SW 1271 (cell line): ENCODE measurements at regions not wholly inside any gene's neighbourhood (a gene's known extent, or its start where the extent isn't known, plus 50 kb on each side); places are given as distances from the start of the nearest gene placed in this dataset.

Source experiments
- DNase-seq, 2 experiments: peaks; one replicate each; lab custom pipeline; 2025; lab: John Stamatoyannopoulos, UW

- DNase-seq = no peak
These were observed 180.1 kb upstream of the ARID2 start for GRCh38 chr12:45549337-45549902.

- no peak for DNase-seq
These were observed 176.3 kb upstream of the ARID2 start for GRCh38 chr12:45553204-45553603.

DNA sequence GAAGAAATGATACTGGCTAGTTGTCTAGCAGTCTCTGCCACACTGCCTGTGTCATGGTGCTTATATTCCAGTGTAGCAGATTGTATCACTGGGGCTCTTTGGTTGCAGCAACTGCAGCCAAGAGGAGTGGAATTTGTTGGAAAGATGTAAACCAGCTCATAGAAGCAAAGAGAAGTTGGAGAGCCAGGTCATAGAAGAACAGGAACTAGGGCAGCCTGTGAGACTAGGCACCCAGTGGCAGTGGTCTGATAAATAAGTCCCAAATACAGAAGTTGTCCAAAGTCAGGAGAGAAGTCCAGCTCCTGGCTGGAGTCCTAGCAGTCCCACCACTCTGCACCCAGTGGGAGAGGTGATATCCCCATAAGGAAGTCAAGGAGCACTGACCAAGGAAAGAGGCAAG lies 172.5 kb upstream of the ARID2 start:
- no peak for DNase-seq

GRCh38 chr12:45558353-45558752 lies 171.2 kb upstream of the ARID2 start:
- DNase-seq = no peak

DNA sequence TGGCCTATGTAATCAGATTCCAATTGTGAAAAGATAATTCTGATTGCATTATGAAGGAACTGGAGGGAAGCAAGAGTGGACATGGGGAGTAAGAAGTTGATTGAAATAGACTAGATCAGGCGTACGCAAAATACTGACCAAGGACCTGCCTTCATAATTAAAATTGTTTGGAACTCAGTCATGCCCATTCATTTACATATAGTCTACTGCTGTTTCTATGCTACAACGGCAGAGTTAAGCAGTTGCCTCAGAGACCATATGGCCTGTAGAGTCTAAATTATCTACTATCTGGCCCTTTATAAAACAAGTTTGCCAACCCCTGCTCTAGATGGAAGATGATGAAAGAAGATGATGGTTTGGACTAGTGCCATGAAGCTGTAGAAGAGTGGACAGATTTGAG lies 170.0 kb upstream of the ARID2 start:
- DNase-seq = no peak

GRCh38 chr12:45560689-45561088 lies 168.8 kb upstream of the ARID2 start:
- DNase-seq = no peak

DNA sequence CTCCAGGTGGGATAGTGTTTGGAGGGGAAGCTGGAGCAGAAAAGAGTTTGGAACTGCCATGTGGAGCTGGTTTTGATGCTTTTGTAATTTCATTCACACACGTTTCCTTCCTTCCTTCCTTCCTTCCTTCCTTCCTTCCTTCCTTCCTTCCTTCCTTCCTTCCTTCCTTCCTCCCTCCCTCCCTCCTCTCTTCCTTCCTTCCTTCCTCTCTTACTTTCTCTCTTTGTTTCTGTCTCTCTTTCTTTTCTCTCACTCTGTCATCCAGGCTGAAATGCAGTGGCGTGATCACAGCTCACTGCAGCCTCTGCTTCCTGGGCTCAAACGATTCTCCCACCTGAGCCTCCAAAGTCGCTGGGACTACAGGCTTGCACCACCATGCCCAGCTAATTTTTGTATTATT lies 168.0 kb upstream of the ARID2 start:
- DNase-seq = no peak

DNA sequence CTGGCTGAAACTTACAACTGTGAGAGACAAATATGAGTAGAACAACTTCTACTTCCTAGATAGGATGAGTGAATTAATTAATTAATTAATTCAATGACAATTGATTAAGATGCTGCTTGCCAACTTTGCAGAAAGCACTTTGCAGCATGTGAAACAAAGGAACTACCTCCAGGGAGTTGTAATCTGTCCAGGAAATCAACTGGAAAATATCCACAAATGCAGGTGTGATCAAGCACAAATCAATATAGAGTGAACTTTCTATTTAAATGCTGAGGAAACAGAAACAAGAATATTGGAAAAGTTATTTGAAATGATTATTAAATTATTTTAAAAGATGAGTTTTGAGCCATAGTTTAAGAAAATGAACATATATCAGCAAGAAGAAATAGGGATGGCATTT lies 163.9 kb upstream of the ARID2 start:
- no peak for DNase-seq

GRCh38 chr12:45566257-45566656 lies 163.2 kb upstream of the ARID2 start:
- no peak for DNase-seq

GRCh38 chr12:45568808-45569207 lies 160.7 kb upstream of the ARID2 start:
- DNase-seq = no peak

- no peak for DNase-seq
These were observed 159.0 kb upstream of the ARID2 start for GRCh38 chr12:45570501-45570900.

DNA sequence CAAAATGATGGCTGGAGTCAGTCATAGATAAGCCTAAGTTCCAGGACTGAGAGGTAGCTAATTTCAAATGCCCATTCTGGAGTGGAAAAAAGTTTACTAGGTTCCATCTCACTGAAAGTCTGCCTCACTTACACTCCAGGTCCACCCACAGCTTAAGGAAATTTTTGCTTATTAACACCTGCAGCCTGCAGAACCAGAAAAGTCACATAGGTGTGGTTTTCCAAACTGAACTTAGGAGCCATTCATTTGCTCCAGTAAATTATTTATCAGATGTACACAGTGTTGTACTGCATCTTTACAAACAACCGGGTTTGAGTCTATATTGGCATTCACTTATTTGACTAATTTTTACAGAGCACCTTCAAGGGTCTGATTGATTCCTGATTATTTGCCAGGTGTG lies 157.4 kb upstream of the ARID2 start:
- no peak for DNase-seq

- no peak for DNase-seq
These were observed 154.1 kb upstream of the ARID2 start for GRCh38 chr12:45575417-45575816.

DNA sequence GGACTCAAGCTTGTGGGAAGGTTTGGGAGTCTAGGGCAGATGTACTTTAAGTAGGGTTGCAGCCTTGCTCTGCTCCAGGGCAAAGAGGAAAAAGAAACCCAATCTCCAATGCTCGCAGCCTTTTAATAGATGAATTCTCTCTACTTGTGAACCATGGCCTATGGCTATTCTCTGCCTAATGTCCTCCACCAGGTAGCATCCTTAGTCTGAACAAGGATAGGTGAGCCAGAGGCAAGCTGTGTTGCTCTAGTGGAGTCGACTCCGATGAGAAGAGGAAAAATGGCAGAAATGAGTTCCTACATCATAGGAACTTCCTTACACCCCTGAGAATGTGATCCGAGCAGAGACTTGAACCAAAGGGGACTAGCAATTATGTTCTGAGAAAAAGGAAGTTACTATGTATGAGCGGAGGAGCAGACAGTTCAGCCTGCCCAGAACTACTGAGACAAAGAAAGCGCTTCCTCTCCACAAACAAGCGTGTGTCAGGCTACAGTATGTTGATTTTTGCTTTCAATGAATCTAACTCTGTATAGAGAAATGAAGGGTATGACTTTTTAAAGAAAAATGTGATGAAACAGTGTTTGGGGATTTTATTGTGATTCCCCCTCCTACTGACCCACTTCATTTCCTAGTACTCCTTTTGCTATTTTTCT lies 153.6 kb upstream of the ARID2 start:
- no peak for DNase-seq

DNA sequence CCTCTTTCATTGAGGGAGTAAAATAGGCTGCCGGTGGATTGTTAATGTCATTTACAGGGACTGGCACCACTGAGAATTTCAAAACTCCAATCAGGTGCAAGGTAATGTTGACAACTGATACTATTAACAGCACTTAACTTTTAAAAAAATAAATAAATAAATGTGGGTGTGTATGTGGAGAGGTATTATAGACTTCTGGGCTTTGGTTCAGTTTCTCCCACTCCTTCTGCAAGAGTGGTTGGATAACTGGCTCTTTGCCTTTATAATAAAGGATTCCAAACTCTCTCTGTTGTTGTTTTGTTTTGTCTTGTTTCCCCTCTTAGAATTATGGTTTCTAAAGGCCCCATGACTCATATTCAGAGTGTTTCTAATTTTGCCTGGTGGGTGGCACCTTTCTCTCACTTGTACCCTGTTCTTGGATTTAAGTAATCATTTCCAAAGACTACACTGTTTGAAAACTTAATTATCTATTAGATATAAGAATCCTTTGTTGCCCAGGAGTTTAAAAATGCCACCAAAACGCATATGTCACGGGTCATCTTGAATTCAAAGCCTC lies 151.6 kb upstream of the ARID2 start:
- DNase-seq = no peak

DNA sequence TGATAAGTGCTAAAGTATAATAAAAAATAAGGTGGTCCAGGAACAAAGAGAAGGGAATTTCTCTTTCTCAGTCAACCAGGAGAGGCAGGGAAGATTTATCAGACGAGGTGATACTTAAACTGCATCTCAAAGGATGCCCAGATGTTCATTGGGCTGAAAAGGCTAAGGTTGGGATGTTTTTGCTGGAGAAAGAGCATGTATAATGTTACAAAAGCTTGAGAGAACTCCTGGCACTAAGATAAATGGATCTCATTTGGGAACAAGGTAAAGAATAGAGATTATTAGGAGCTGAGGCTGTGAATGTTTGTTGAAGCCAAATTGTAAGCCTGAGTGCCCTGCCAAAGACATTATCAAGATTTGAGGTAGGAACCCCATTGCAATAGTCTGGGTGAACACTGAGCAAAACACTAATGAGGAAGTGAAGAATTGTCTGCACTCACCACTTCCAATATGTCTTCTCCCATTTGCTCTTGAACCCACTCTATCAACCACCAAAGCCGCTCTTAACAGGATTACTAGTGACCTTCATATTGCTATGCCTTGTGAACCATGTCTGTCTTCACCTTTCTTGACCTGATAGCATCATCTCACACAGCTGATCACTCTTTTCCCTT lies 149.0 kb upstream of the ARID2 start:
- DNase-seq = no peak

DNA sequence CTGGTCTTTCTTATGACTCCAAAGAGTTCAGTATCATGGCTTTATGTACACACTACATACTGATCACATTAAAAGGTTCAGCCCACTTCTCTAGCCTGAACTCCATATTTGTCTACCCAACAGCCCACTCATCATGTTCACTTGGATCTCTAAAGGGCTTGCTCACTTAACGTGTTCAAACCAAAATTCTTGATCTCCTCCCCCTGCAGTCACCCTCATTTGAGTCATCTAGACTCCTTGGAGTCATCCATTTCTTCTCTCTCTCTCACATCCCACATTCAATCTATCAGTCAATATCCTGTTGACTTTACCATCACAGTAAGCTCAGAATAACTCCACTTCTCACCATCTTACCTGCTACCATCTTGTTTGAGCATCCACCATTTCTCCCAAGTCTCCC lies 148.4 kb upstream of the ARID2 start:
- no peak for DNase-seq

DNA sequence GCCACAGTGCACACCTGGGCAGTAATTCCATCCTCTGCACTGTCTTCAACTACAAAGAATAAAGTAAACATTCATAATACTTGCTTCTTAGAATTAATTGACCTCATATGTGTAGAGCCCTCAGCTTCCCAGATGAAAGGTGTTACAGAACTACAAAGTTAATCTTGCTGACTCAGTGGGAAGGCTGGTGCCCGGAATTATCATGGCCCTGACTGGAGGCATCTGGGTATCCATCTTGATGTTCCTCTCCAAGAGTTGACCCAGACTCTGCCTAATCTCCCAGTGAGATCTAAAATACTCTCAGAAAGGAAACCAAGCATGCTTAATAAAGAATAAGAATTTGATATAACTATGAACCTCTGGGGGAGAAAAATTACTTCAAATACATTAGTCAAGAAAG lies 147.0 kb upstream of the ARID2 start:
- DNase-seq = no peak

- no peak for DNase-seq
These were observed 146.4 kb upstream of the ARID2 start for GRCh38 chr12:45582986-45583659.

- no peak for DNase-seq
These were observed 145.2 kb upstream of the ARID2 start for GRCh38 chr12:45584336-45584735.

- DNase-seq = no peak
These were observed 143.8 kb upstream of the ARID2 start for GRCh38 chr12:45585522-45586230.

DNA sequence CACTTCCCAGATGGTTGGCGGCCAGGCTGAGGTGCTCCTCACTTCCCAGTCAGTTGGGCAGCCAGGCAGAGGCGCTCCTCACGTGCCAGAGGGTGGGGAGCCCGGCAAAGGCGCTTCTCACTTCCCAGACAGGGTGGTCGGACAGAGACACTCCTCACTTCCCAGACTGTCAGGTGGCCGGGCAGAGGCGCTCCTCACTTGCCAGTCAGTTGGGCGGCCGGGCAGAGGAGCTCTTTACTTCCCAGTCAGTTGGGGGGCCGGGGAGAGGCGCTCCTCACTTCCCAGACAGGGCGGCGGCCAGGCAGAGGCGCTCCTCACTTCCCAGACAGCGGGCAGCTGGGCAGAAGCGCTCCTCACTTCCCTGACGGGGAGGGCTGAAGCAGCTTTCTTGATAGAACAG lies 143.0 kb upstream of the ARID2 start:
- no peak for DNase-seq
